GM23338 (cell line): ENCODE measurements at regions not wholly inside any gene's neighbourhood (a gene's known extent, or its start where the extent isn't known, plus 50 kb on each side); places are given as distances from the start of the nearest gene placed in this dataset.

Source experiments
- CREB1 ChIP-seq: fragments of 250-450 bp; sonication (Bioruptor Pico); IDR thresholded peaks from 2 replicates; pipeline ENCODE4 v1.5.0; 2020; ENCODE audit warnings: low read depth, mild to moderate bottlenecking, moderate library complexity
- EZH2 ChIP-seq: fragments of 200-600 bp; sonication (generic); IDR thresholded peaks from one replicate; pipeline ENCODE4 v1.8.0; 2017; ENCODE audit warnings: antibody characterized with exemption, mild to moderate bottlenecking, low read depth; ENCODE audit not compliant: unreplicated experiment
- EZH2phosphoT487 ChIP-seq: fragments of 200-600 bp; sonication (generic); IDR thresholded peaks from one replicate; pipeline ENCODE4 v1.8.1; 2018; ENCODE audit warnings: antibody characterized with exemption; ENCODE audit not compliant: unreplicated experiment
- JUNB ChIP-seq: IDR thresholded peaks from one replicate; pipeline ENCODE4 v1.6.1; 2016; ENCODE audit warnings: antibody characterized with exemption; ENCODE audit not compliant: unreplicated experiment
- POLR2AphosphoS5 ChIP-seq: IDR thresholded peaks from 2 replicates; pipeline ENCODE4 v1.6.1; 2016; ENCODE audit warnings: antibody characterized with exemption, low read depth
- TF ChIP-seq, protein P1 (sequence below), 2 experiments: fragments of 200-600 bp in 1 of 2; sonication (generic) in 1 of 2; conservative IDR thresholded peaks; 2 replicates each; pipeline versions ENCODE4 v1.5.1 to v1.6.1; 2016 to 2017; ENCODE audit warnings: antibody characterized with exemption in 2 of 2, low read depth in 2 of 2, mild to moderate bottlenecking in 2 of 2, moderate library complexity in 1 of 2
- TF ChIP-seq, protein P2 (sequence below): IDR thresholded peaks from one replicate; pipeline ENCODE4 v1.6.1; 2018; ENCODE audit warnings: antibody characterized with exemption; ENCODE audit not compliant: unreplicated experiment

DNA sequence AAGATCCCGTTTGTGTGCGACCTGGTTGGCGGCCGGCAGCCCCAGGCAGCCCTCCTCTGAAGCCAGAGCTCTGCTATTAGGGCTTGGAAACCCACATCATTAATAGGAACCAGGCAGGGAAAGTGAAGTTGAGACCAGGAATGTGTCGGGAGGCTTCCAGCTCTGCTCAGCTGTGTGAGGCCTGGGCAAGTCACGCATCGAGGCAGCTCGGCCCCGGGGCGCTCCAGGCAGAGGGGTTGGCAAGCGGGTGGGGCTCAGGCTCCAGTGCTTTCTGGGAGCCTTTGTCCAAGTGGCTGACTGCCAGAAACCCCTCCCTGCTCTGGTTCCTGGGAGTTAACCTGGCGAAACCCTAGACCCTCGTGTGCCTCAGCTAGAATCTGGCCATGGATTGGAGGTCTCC is 1151.7 kb downstream of the VRK1 start:
- TF ChIP-seq JUNB = no peak
- TF ChIP-seq, protein P1, sequence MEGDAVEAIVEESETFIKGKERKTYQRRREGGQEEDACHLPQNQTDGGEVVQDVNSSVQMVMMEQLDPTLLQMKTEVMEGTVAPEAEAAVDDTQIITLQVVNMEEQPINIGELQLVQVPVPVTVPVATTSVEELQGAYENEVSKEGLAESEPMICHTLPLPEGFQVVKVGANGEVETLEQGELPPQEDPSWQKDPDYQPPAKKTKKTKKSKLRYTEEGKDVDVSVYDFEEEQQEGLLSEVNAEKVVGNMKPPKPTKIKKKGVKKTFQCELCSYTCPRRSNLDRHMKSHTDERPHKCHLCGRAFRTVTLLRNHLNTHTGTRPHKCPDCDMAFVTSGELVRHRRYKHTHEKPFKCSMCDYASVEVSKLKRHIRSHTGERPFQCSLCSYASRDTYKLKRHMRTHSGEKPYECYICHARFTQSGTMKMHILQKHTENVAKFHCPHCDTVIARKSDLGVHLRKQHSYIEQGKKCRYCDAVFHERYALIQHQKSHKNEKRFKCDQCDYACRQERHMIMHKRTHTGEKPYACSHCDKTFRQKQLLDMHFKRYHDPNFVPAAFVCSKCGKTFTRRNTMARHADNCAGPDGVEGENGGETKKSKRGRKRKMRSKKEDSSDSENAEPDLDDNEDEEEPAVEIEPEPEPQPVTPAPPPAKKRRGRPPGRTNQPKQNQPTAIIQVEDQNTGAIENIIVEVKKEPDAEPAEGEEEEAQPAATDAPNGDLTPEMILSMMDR (conservative IDR thresholded peaks at IDR 0.05; ENCODE audit: low read depth in 2 of 2) = no peak
- TF ChIP-seq EZH2 = no peak
- no peak for TF ChIP-seq CREB1 (CRISPR knock-in tag)
- TF ChIP-seq, protein P2, sequence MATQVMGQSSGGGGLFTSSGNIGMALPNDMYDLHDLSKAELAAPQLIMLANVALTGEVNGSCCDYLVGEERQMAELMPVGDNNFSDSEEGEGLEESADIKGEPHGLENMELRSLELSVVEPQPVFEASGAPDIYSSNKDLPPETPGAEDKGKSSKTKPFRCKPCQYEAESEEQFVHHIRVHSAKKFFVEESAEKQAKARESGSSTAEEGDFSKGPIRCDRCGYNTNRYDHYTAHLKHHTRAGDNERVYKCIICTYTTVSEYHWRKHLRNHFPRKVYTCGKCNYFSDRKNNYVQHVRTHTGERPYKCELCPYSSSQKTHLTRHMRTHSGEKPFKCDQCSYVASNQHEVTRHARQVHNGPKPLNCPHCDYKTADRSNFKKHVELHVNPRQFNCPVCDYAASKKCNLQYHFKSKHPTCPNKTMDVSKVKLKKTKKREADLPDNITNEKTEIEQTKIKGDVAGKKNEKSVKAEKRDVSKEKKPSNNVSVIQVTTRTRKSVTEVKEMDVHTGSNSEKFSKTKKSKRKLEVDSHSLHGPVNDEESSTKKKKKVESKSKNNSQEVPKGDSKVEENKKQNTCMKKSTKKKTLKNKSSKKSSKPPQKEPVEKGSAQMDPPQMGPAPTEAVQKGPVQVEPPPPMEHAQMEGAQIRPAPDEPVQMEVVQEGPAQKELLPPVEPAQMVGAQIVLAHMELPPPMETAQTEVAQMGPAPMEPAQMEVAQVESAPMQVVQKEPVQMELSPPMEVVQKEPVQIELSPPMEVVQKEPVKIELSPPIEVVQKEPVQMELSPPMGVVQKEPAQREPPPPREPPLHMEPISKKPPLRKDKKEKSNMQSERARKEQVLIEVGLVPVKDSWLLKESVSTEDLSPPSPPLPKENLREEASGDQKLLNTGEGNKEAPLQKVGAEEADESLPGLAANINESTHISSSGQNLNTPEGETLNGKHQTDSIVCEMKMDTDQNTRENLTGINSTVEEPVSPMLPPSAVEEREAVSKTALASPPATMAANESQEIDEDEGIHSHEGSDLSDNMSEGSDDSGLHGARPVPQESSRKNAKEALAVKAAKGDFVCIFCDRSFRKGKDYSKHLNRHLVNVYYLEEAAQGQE = no peak
- TF ChIP-seq EZH2phosphoT487 = no peak
- no peak for TF ChIP-seq POLR2AphosphoS5
